ENCODE measurements at regions not wholly inside any gene's neighbourhood (a gene's known extent, or its start where the extent isn't known, plus 50 kb on each side); places are given as distances from the start of the nearest gene placed in this dataset.

DNA sequence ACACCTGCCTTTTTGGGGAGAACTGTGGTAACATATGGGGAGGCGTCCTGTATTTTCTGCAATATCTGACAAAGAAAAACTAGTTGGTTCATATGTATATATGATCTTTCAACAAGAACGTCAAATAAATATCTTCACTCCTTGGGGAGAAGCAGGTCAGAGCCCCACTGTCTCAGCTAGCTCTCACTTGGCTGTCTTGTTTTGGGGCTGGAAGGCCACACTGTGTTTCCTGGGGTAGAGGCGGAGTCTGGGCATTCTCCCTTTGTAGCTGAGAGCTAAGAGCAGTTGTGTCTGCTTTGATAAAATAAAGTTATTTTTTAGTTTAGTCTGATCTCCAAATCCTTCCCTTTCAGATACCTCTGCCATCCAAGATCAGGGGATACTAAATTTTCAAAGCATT, 83.9 kb upstream of the IGFBP3 start:
- no peak for TF ChIP-seq POLR2A (IDR thresholded peaks at IDR 0.05)
- no peak for TF ChIP-seq CTCF (IDR thresholded peaks at IDR 0.05)
- Histone ChIP-seq H3K4me3 (no peak overlapping the region), H3K9me3 (peaks cover 0 to 25% (median 0%) of the 10 kb centered on the region in 12 donors), H3K27ac (no peak overlapping the region), H3K36me3 (no peaks in the 10 kb centered on the region), H3K4me1 (peaks cover 0 to 14% (median 0%) of the 10 kb centered on the region in 12 donors), H3K27me3 (no peaks in the 10 kb centered on the region)
- DNase-seq (no peak), ATAC-seq (no peak)
- intact Hi-C loops (cut with DNase I): no loop called here
- WGBS, 4 donors: 85 to 89% (median 87%) methylated on average over 3 of the region's 3 CpGs

DNA sequence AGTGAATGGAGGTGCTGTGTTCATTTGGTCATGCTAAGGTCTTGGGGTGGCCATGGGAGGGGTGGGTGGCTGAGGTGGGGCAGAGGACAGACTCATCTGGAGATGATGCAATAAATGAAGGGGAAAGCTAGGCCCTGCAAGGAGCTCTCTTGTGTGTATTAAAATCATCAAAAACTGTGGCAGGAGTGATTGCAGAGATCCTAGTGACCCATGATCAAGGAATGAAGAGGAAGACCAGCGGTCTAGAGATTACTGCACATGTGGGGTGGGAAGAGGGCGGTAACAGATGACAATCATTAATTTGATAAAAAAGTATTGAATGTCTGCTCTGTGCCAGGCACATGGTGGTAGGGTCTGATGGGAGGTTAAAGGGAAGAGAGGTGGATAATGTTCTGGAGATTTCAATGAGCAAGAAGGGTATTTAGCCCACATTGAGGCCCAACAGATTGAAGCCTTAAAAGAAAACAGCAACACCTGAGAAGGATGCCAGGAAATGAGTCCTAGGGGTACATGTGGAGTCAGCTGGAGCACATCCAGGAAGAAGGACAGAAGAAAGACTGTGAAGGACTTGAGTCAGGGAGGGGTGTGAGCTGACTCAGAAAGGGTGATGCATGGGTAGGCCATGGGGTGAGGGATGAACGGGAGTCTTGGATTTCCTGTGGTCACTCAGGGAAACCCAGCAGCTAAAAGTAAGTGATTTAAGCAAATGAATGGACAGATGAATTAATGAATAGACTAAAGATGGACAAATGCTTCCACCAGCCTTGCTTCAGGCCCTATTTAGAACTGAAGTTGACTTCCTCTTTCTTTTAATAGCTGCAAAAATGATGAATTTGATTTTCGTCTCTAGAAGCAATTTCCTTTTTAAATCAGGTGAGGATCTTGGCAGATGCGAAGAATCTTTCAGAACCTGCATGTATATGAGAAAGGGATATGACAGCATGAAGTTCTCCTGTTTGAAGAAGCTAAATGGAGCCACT, 83.1 kb upstream of the IGFBP3 start:
- Histone ChIP-seq H3K9me3 (peaks cover 0 to 25% (median 0%) of the 10 kb centered on the region in 12 donors), H3K36me3 (no peaks in the 10 kb centered on the region), H3K27ac (no peak overlapping the region), H3K27me3 (no peaks in the 10 kb centered on the region), H3K4me1 (peaks cover 0 to 14% (median 0%) of the 10 kb centered on the region in 12 donors), H3K4me3 (no peak overlapping the region)
- ATAC-seq: no peak
- no peak for DNase-seq
- intact Hi-C loops (cut with DNase I): no loop called here
- WGBS, 4 donors: 66 to 70% (median 68%) methylated on average over 5 of the region's 5 CpGs
- TF ChIP-seq POLR2A (IDR thresholded peaks at IDR 0.05) (no peak), CTCF (IDR thresholded peaks at IDR 0.05) (no peak)

- Histone ChIP-seq H3K9me3 (peaks cover 0 to 25% (median 0%) of the 10 kb centered on the region in 12 donors), H3K27ac (no peak overlapping the region), H3K36me3 (no peaks in the 10 kb centered on the region), H3K4me3 (no peak overlapping the region), H3K4me1 (peaks cover 0 to 13% (median 0%) of the 10 kb centered on the region in 12 donors), H3K27me3 (no peaks in the 10 kb centered on the region)
- intact Hi-C loops (cut with DNase I): no loop called here
- no peak for DNase-seq
- TF ChIP-seq CTCF (IDR thresholded peaks at IDR 0.05): no peak
- no peak for TF ChIP-seq POLR2A (IDR thresholded peaks at IDR 0.05)
- ATAC-seq: no peak
- 89 to 93% (median 90%) methylated on average over 2 of the region's 2 CpGs for WGBS, 4 donors
Observed at GRCh38 chr7:46003161-46003560, 82.1 kb upstream of the IGFBP3 start.

DNA sequence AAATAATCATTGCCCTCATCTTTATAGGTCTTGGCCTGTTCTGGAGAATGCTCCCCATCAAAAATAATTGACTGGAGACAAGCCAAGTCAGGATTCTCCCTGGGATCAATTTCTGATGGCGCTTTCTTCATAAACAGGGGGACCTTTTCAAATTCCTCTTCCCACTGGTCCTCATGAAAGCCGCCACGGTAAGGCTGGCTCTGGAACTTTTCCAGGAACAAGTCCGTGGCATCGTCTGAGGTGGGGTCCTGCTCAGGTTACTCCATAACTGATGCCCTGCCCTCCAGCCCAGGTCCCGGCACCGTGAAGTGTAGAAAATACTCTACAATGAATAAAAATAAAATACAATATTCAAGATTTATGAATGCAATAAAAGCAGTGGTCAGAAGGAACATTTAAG, 79.4 kb upstream of the IGFBP3 start:
- DNase-seq (no peak), ATAC-seq (no peak)
- no peak for TF ChIP-seq CTCF (IDR thresholded peaks at IDR 0.05)
- no peak for TF ChIP-seq POLR2A (IDR thresholded peaks at IDR 0.05)
- peaks cover 0 to 43% (median 18%) of the 10 kb centered on the region in 12 donors for H3K9me3 ChIP-seq
- H3K4me1 ChIP-seq: no peaks in the 10 kb centered on the region
- intact Hi-C loops (cut with DNase I): no loop called here
- H3K27ac ChIP-seq: no peak overlapping the region
- 93 to 95% (median 94%) methylated on average over 7 of the region's 7 CpGs for WGBS, 4 donors
- H3K4me3 ChIP-seq: no peak overlapping the region
- no peaks in the 10 kb centered on the region for H3K36me3 ChIP-seq
- H3K27me3 ChIP-seq: no peaks in the 10 kb centered on the region

Measured in heart left ventricle (tissue), 16 donors.